HG02943 (cell line): ENCODE measurements at regions not wholly inside any gene's neighbourhood (a gene's known extent, or its start where the extent isn't known, plus 50 kb on each side); places are given as distances from the start of the nearest gene placed in this dataset.

Source experiments
- ATAC-seq: cut with Tn5 transposase; IDR thresholded peaks from one replicate; pipeline ENCODE4 v1.9.1; 2021; ENCODE audit warnings: mild to moderate bottlenecking, low read depth, moderate library complexity; ENCODE audit not compliant: unreplicated experiment

DNA sequence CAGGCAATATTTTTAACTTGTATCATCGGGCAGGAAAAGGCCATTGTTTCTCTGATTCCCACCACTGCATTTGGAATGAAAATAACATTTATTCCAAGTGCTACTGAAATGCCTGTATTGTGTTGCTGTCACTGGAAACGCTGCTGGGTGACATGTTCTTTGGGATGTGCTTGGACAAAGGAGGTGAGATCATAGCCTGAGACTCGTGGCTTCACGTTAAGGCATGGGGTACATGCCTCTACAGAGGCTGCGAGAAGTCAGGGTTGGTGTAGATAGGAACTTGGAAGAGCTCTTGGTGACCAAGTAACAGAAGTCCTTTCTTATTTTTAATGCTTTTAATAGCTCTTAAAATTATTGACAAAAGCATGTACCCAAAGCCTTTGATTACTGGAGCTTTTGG, 58.8 kb upstream of the MAF start:
- no peak for ATAC-seq

DNA sequence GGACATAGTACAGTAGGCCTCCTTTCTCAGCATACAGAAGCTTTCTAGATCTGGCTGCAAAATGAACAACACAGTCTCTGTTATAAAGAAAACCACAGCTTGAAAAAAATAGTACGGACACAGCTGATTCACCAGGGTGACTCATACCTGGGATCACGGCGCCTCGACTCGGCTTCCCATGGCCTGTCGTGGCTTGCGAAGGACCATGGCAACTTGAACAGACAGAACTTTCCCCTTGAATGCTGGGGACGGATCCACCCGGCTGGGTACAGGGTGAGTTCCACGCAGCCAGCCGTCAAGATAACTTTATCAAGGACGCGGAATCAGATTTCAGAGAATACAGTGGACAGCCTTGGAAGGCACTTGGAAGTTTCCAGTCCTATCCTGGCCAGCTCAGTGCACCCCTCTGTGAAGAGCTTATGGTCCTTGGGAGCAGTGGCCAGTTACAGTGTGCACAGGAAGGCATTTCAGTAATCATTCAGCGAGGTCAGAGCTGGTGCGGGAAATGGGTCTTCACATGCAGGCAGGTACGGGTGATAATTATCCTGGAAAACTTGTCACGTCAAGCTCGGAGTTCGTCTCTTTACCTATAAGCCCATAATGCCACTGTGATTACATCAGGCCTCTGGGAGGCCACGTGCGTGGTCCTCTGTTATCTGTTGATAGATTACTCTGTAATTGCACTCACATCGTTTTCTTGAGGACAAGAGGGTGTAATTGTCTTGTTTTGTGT, 57.9 kb upstream of the MAF start:
- ATAC-seq: no peak

GRCh38 chr16:79656553-79657115, 56.1 kb upstream of the MAF start:
- no peak for ATAC-seq

GRCh38 chr16:79653373-79653891, 52.9 kb upstream of the MAF start:
- no peak for ATAC-seq

GRCh38 chr16:79651363-79651762, 50.8 kb upstream of the MAF start:
- no peak for ATAC-seq
